ENCODE measurements at regions not wholly inside any gene's neighbourhood (a gene's known extent, or its start where the extent isn't known, plus 50 kb on each side); places are given as distances from the start of the nearest gene placed in this dataset.

GRCh38 chr3:63042833-63043232 lies 167.6 kb upstream of the CADPS start:
- H3K4me3 ChIP-seq (ENCODE audit: low read length) = no peak overlapping the region
- H4K20me1 ChIP-seq (ENCODE audit: insufficient read depth, low read length) = no peaks in the 10 kb centered on the region
- H3K4me2 ChIP-seq (ENCODE audit: low read length) = no peak overlapping the region
- no peaks in the 10 kb centered on the region for H3K4me1 ChIP-seq (ENCODE audit: low read length)
- no peak overlapping the region for H2AFZ ChIP-seq (ENCODE audit: low read depth, low read length)
- no peaks in the 10 kb centered on the region for H3K27me3 ChIP-seq (ENCODE audit: low read depth, low read length)
- H3K79me2 ChIP-seq (ENCODE audit: low read length) = no peaks in the 10 kb centered on the region
- H3K36me3 ChIP-seq (replicated peaks; ENCODE audit: low read depth, low read length) = no peaks in the 10 kb centered on the region
- H3K9ac ChIP-seq (ENCODE audit: low read length) = no peak overlapping the region
- H3K27ac ChIP-seq (ENCODE audit: low read length) = no peak overlapping the region
- TF ChIP-seq CTCF (IDR thresholded peaks at IDR 0.05; ENCODE audit: low read depth, low read length) = no peak
- TF ChIP-seq EZH2phosphoT487 (IDR thresholded peaks at IDR 0.05; ENCODE audit: low read depth) = no peak
- H3K9me3 ChIP-seq (ENCODE audit: insufficient read depth, low read length) = no peaks in the 10 kb centered on the region

GRCh38 chr3:63043631-63044030 lies 168.4 kb upstream of the CADPS start:
- Histone ChIP-seq H3K79me2 (ENCODE audit: low read length) (no peaks in the 10 kb centered on the region), H3K27ac (ENCODE audit: low read length) (no peak overlapping the region), H3K27me3 (ENCODE audit: low read depth, low read length) (no peaks in the 10 kb centered on the region), H3K4me1 (ENCODE audit: low read length) (no peaks in the 10 kb centered on the region), H3K4me2 (ENCODE audit: low read length) (no peak overlapping the region), H3K4me3 (ENCODE audit: low read length) (no peak overlapping the region), H3K9me3 (ENCODE audit: insufficient read depth, low read length) (no peaks in the 10 kb centered on the region), H4K20me1 (ENCODE audit: insufficient read depth, low read length) (no peaks in the 10 kb centered on the region), H2AFZ (ENCODE audit: low read depth, low read length) (no peak overlapping the region), H3K36me3 (replicated peaks; ENCODE audit: low read depth, low read length) (no peaks in the 10 kb centered on the region), H3K9ac (ENCODE audit: low read length) (no peak overlapping the region)
- TF ChIP-seq EZH2phosphoT487 (IDR thresholded peaks at IDR 0.05; ENCODE audit: low read depth) = no peak
- no peak for TF ChIP-seq CTCF (IDR thresholded peaks at IDR 0.05; ENCODE audit: low read depth, low read length)

GRCh38 chr3:63046152-63046551 lies 170.9 kb upstream of the CADPS start:
- Histone ChIP-seq H4K20me1 (ENCODE audit: insufficient read depth, low read length) (no peaks in the 10 kb centered on the region), H3K9me3 (ENCODE audit: insufficient read depth, low read length) (no peaks in the 10 kb centered on the region), H3K4me2 (ENCODE audit: low read length) (no peak overlapping the region), H3K9ac (ENCODE audit: low read length) (no peak overlapping the region), H2AFZ (ENCODE audit: low read depth, low read length) (no peak overlapping the region), H3K79me2 (ENCODE audit: low read length) (no peaks in the 10 kb centered on the region), H3K4me1 (ENCODE audit: low read length) (no peaks in the 10 kb centered on the region), H3K27ac (ENCODE audit: low read length) (no peak overlapping the region), H3K36me3 (replicated peaks; ENCODE audit: low read depth, low read length) (no peaks in the 10 kb centered on the region), H3K4me3 (ENCODE audit: low read length) (no peak overlapping the region), H3K27me3 (ENCODE audit: low read depth, low read length) (no peaks in the 10 kb centered on the region)
- no peak for TF ChIP-seq CTCF (IDR thresholded peaks at IDR 0.05; ENCODE audit: low read depth, low read length)
- no peak for TF ChIP-seq EZH2phosphoT487 (IDR thresholded peaks at IDR 0.05; ENCODE audit: low read depth)

GRCh38 chr3:63046580-63046979 lies 171.4 kb upstream of the CADPS start:
- H3K36me3 ChIP-seq (replicated peaks; ENCODE audit: low read depth, low read length) = no peaks in the 10 kb centered on the region
- H3K9ac ChIP-seq (ENCODE audit: low read length) = no peak overlapping the region
- no peak overlapping the region for H2AFZ ChIP-seq (ENCODE audit: low read depth, low read length)
- no peaks in the 10 kb centered on the region for H3K27me3 ChIP-seq (ENCODE audit: low read depth, low read length)
- H3K4me3 ChIP-seq (ENCODE audit: low read length) = no peak overlapping the region
- no peaks in the 10 kb centered on the region for H3K79me2 ChIP-seq (ENCODE audit: low read length)
- no peaks in the 10 kb centered on the region for H3K9me3 ChIP-seq (ENCODE audit: insufficient read depth, low read length)
- H4K20me1 ChIP-seq (ENCODE audit: insufficient read depth, low read length) = no peaks in the 10 kb centered on the region
- TF ChIP-seq EZH2phosphoT487 (IDR thresholded peaks at IDR 0.05; ENCODE audit: low read depth) (no peak), CTCF (IDR thresholded peaks at IDR 0.05; ENCODE audit: low read depth, low read length) (no peak)
- no peaks in the 10 kb centered on the region for H3K4me1 ChIP-seq (ENCODE audit: low read length)
- H3K27ac ChIP-seq (ENCODE audit: low read length) = no peak overlapping the region
- no peak overlapping the region for H3K4me2 ChIP-seq (ENCODE audit: low read length)

All from OCI-LY3 (cell line).